IMR-90 (cell line): ENCODE measurements at regions not wholly inside any gene's neighbourhood (a gene's known extent, or its start where the extent isn't known, plus 50 kb on each side); places are given as distances from the start of the nearest gene placed in this dataset.

Experiments used
- ATAC-seq: fragments of 200-7000 bp; cut with Tn5 transposase; 2 replicates; pipeline ENCODE4 v1.9.1; 2020; ENCODE audit warnings: low read depth, mild to moderate bottlenecking, moderate library complexity
- BruUV-seq: library from RNA; stranded (reverse); fragments of 400-500 nt; replicated peaks from 2 replicates; lab custom pipeline; 2021; lab: Mats Ljungman, UMichigan
- CTCF ChIA-PET: fragments of 300-600 bp; formaldehyde crosslinking; extraction: SDS; loops from one replicate; lab custom pipeline; 2021; ENCODE audit warnings: antibody characterized with exemption; lab: Yijun Ruan, JAX
- POLR2A ChIA-PET: fragments of 300-600 bp; sonication (Branson Sonifier 250); formaldehyde crosslinking; loops from one replicate; lab custom pipeline; 2022; ENCODE audit warnings: antibody characterized with exemption; ENCODE audit not compliant: unreplicated experiment; lab: Charles Lee
- DNase-seq: peaks from one replicate; pipeline ENCODE4 v3.0.0; 2013
- H2AFZ ChIP-seq: replicated peaks from 2 replicates; pipeline ENCODE3; 2013; ENCODE audit warnings: low read length, mild to moderate bottlenecking; ENCODE audit not compliant: poor library complexity
- H2AK5ac ChIP-seq: 2 replicates; pipeline ENCODE4 v1.6.1; 2013; ENCODE audit warnings: low read depth, low read length, inconsistent platforms
- H2AK9ac ChIP-seq: replicated peaks from 2 replicates; pipeline ENCODE3; 2013; ENCODE audit warnings: mild to moderate bottlenecking, low read depth, low read length, moderate library complexity; ENCODE audit not compliant: poor library complexity
- H2BK120ac ChIP-seq: 2 replicates; pipeline ENCODE4 v1.6.1; 2013; ENCODE audit warnings: low read depth, low read length, inconsistent platforms
- H2BK15ac ChIP-seq: 3 replicates; pipeline ENCODE4 v1.6.1; 2013; ENCODE audit warnings: low read depth, low read length, inconsistent platforms
- H2BK20ac ChIP-seq: 2 replicates; pipeline ENCODE4 v1.6.1; 2013; ENCODE audit warnings: low read depth, mild to moderate bottlenecking, inconsistent platforms, low read length, moderate library complexity
- H2BK5ac ChIP-seq: 2 replicates; pipeline ENCODE4 v1.6.1; 2013; ENCODE audit warnings: mild to moderate bottlenecking, low read depth, low read length, inconsistent platforms; ENCODE audit not compliant: poor library complexity, severe bottlenecking
- H3K14ac ChIP-seq: replicated peaks from 2 replicates; pipeline ENCODE4 v1.6.1; 2013; ENCODE audit warnings: low read depth, low read length, inconsistent platforms
- H3K18ac ChIP-seq: 2 replicates; pipeline ENCODE4 v1.6.1; 2013; ENCODE audit warnings: low read depth, low read length, control low read depth
- H3K23ac ChIP-seq: 2 replicates; pipeline ENCODE4 v1.6.1; 2013; ENCODE audit warnings: low read depth, low read length, inconsistent platforms
- H3K27ac ChIP-seq: 2 replicates; pipeline ENCODE4 v1.5.1; 2013; ENCODE audit warnings: mild to moderate bottlenecking, control low read depth, low read length; ENCODE audit not compliant: insufficient read depth
- H3K27me3 ChIP-seq: 2 replicates; pipeline ENCODE4 v1.6.1; 2013; ENCODE audit warnings: low read length; ENCODE audit not compliant: control insufficient read depth, insufficient read depth
- H3K36me3 ChIP-seq: 2 replicates; pipeline ENCODE4 v1.6.1; 2013; ENCODE audit warnings: low read length, mixed read lengths; ENCODE audit not compliant: control insufficient read depth, insufficient read depth
- H3K4ac ChIP-seq: 2 replicates; pipeline ENCODE4 v1.6.1; 2013; ENCODE audit warnings: low read depth, low read length, inconsistent platforms
- H3K4me1 ChIP-seq: 2 replicates; pipeline ENCODE4 v1.6.1; 2013; ENCODE audit warnings: low read length, mixed read lengths; ENCODE audit not compliant: control insufficient read depth, insufficient read depth
- H3K4me2 ChIP-seq: 2 replicates; pipeline ENCODE4 v1.6.1; 2013; ENCODE audit warnings: low read depth, mild to moderate bottlenecking, control low read depth, low read length, moderate library complexity
- H3K4me3 ChIP-seq: 2 replicates; pipeline ENCODE4 v1.5.1; 2013; ENCODE audit warnings: low read depth, mild to moderate bottlenecking, control low read depth, low read length, moderate library complexity; ENCODE audit not compliant: insufficient read depth
- H3K56ac ChIP-seq: 2 replicates; pipeline ENCODE4 v1.6.1; 2013; ENCODE audit warnings: low read length, inconsistent platforms; ENCODE audit not compliant: insufficient read depth; ENCODE audit errors: extremely low read depth
- H3K79me1 ChIP-seq, 2 experiments: 2 replicates each; pipeline ENCODE4 v1.6.1; 2013; ENCODE audit warnings: low read length in 2 of 2, inconsistent platforms in 1 of 2, low read depth in 1 of 2
- H3K9ac ChIP-seq: 2 replicates; pipeline ENCODE4 v1.6.1; 2013; ENCODE audit warnings: low read depth, low read length, control low read depth
- H3K9me1 ChIP-seq: 2 replicates; pipeline ENCODE4 v1.6.1; 2013; ENCODE audit warnings: low read length, inconsistent platforms; ENCODE audit not compliant: insufficient read depth
- H3K9me3 ChIP-seq: 2 replicates; pipeline ENCODE4 v1.6.1; 2013; ENCODE audit warnings: low read length; ENCODE audit not compliant: control insufficient read depth, insufficient read depth
- H4K20me1 ChIP-seq: 2 replicates; pipeline ENCODE4 v1.6.1; 2013; ENCODE audit warnings: low read length, inconsistent platforms; ENCODE audit not compliant: insufficient read depth
- H4K5ac ChIP-seq: 2 replicates; pipeline ENCODE4 v1.6.1; 2013; ENCODE audit warnings: mild to moderate bottlenecking, low read depth, low read length, control low read depth
- H4K8ac ChIP-seq, 2 experiments: 2 replicates each; pipeline ENCODE4 v1.6.1; 2013; ENCODE audit warnings: low read depth in 2 of 2, low read length in 2 of 2, control low read depth in 1 of 2, inconsistent platforms in 1 of 2
- H4K91ac ChIP-seq: 2 replicates; pipeline ENCODE4 v1.6.1; 2013; ENCODE audit warnings: low read depth, low read length, inconsistent platforms; ENCODE audit not compliant: insufficient read depth
- BHLHE40 ChIP-seq: fragments of 150-350 bp; IDR thresholded peaks from 2 replicates; pipeline ENCODE4 v1.6.1; 2016; ENCODE audit warnings: mild to moderate bottlenecking, low read depth, low read length
- CEBPB ChIP-seq: IDR thresholded peaks from 2 replicates; pipeline ENCODE4 v1.6.1; 2012; ENCODE audit warnings: low read depth, low read length, improper control_type of control experiment
- CHD1 ChIP-seq: IDR thresholded peaks from 2 replicates; pipeline ENCODE4 v1.6.1; 2012; ENCODE audit warnings: low read depth, low read length, improper control_type of control experiment
- FOS ChIP-seq: fragments of 150-350 bp; IDR thresholded peaks from 2 replicates; pipeline ENCODE4 v1.6.1; 2016; ENCODE audit warnings: low read depth, low read length
- MAFK ChIP-seq: IDR thresholded peaks from 2 replicates; pipeline ENCODE4 v1.6.1; 2012; ENCODE audit warnings: low read depth, low read length, improper control_type of control experiment
- MAZ ChIP-seq: IDR thresholded peaks from 2 replicates; pipeline ENCODE4 v1.6.1; 2012; ENCODE audit warnings: low read depth, mild to moderate bottlenecking, low read length, improper control_type of control experiment, moderate library complexity, borderline replicate concordance
- MXI1 ChIP-seq: IDR thresholded peaks from 2 replicates; pipeline ENCODE4 v1.6.1; 2012; ENCODE audit warnings: low read depth, mild to moderate bottlenecking, low read length, moderate library complexity, borderline replicate concordance
- NFE2L2 ChIP-seq: fragments of 150-350 bp; IDR thresholded peaks from 2 replicates; pipeline ENCODE4 v1.6.1; 2016; ENCODE audit warnings: low read depth, mild to moderate bottlenecking, low read length
- POLR2A ChIP-seq: IDR thresholded peaks from 2 replicates; pipeline ENCODE4 v1.6.1; 2012; ENCODE audit warnings: mild to moderate bottlenecking, low read depth, low read length
- RAD21 ChIP-seq: IDR thresholded peaks from 2 replicates; pipeline ENCODE4 v1.6.1; 2012; ENCODE audit warnings: low read length, improper control_type of control experiment
- RCOR1 ChIP-seq: IDR thresholded peaks from 2 replicates; pipeline ENCODE4 v1.6.1; 2012; ENCODE audit warnings: mild to moderate bottlenecking, low read length, improper control_type of control experiment; ENCODE audit not compliant: insufficient replicate concordance
- RFX5 ChIP-seq: IDR thresholded peaks from 2 replicates; pipeline ENCODE4 v1.8.0; 2012; ENCODE audit warnings: low read depth, mild to moderate bottlenecking, low read length, moderate library complexity
- SMC3 ChIP-seq: fragments of 150-350 bp; IDR thresholded peaks from 2 replicates; pipeline ENCODE4 v1.6.1; 2016; ENCODE audit warnings: low read depth, mild to moderate bottlenecking, antibody characterized with exemption, low read length, moderate library complexity
- USF2 ChIP-seq: fragments of 150-350 bp; IDR thresholded peaks from 2 replicates; pipeline ENCODE4 v1.6.1; 2017; ENCODE audit warnings: mild to moderate bottlenecking, antibody characterized with exemption, low read length, low read depth
- WGBS, 2 experiments: methylation state at CpG; one replicate each; pipeline versions ENCODE4 v1.1.5 to v1.1.7; 2013; ENCODE audit warnings: missing lambda C conversion rate in 2 of 2; ENCODE audit not compliant: insufficient read length in 1 of 2; ENCODE audit errors: extremely low coverage in 2 of 2; 5-methylcytosine and 5-hydroxymethylcytosine counted together
- dilution Hi-C: fragments of 300-500 bp; cut with HindIII; formaldehyde crosslinking; loops from one replicate; pipeline ENCODE4 v1.14.3; 2018; ENCODE audit warnings: low sequenced_read_pairs; ENCODE audit not compliant: unreplicated experiment
- in situ Hi-C: fragments of 300-500 bp; cut with MboI; formaldehyde crosslinking; loops from 3 replicates; pipeline ENCODE4 v1.14.3; 2019; ENCODE audit warnings: low sequenced_read_pairs, inconsistent platforms, mixed read lengths
- intact Hi-C: fragments of 100-400 bp; cut with micrococcal nuclease; formaldehyde crosslinking; loops from 2 replicates; pipeline ENCODE4 v1.10.0; 2022
- TF ChIP-seq, protein P1 (sequence below): fragments of 150-350 bp; IDR thresholded peaks from 2 replicates; pipeline ENCODE4 v1.6.1; 2016; ENCODE audit warnings: low read depth, mild to moderate bottlenecking, low read length, moderate library complexity, borderline replicate concordance
- TF ChIP-seq, protein P2 (sequence below): conservative IDR thresholded peaks from 2 replicates; pipeline ENCODE4 v1.5.1; 2012; ENCODE audit warnings: mild to moderate bottlenecking, low read depth, low read length, improper control_type of control experiment

DNA sequence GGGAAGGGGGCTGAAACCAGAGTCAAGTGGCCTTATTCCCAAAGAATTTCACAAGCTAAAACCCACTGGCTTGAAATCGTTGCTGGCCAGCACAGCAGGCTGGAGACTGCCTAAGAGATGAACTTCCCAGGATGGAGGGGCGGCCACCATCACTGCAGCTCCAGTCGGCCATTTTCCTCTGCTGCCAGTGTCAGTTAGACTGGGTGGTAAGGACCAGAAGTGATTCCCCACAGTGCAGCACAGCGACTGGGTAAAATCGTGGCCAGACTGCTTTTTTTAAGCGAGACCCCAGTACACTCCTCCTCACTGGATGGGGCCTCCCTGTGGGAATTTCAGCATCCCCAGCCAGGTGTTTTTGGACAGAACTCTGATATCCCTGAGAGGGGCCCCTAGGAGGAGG lies 428.0 kb downstream of the SPIN4 start:
- Histone ChIP-seq H3K9ac (no peak overlapping the region), H3K23ac (no peak overlapping the region), H4K8ac (no peak overlapping the region), H2BK5ac (no peak overlapping the region), H2AK9ac (no peak overlapping the region), H3K4me1 (no peaks in the 10 kb centered on the region), H3K56ac (no peak overlapping the region), H2AFZ (no peak overlapping the region), H2BK120ac (no peak overlapping the region), H2AK5ac (no peak overlapping the region), H3K4ac (no peak overlapping the region), H4K20me1 (no peaks in the 10 kb centered on the region), H3K27ac (no peak overlapping the region), H3K14ac (no peak overlapping the region), H4K5ac (no peak overlapping the region), H2BK20ac (no peak overlapping the region), H2BK15ac (no peak overlapping the region), H3K4me3 (no peak overlapping the region), H3K36me3 (no peaks in the 10 kb centered on the region), H3K18ac (no peak overlapping the region), H3K79me1 (no peaks in the 10 kb centered on the region), H3K27me3 (no peaks in the 10 kb centered on the region), H3K9me3 (peaks cover 9% of the 10 kb centered on the region; the same call in 1 of the 2 replicates), H3K9me1 (no peaks in the 10 kb centered on the region), H4K91ac (no peak overlapping the region), H3K4me2 (no peak overlapping the region)
- dilution Hi-C loops (no loop called here), intact Hi-C loops (no loop called here), in situ Hi-C loops (no loop called here)
- no CpG with 5 or more reads among the region's 6 CpGs for WGBS, 2 experiments
- no peak for ATAC-seq
- POLR2A ChIA-PET, result no interaction called here
- no TSS peak for BruUV-seq
- DNase-seq, result no peak
- TF ChIP-seq RFX5, result no peak
- TF ChIP-seq CEBPB, result no peak
- TF ChIP-seq FOS, result no peak
- TF ChIP-seq CHD1, result no peak
- TF ChIP-seq, protein P1, sequence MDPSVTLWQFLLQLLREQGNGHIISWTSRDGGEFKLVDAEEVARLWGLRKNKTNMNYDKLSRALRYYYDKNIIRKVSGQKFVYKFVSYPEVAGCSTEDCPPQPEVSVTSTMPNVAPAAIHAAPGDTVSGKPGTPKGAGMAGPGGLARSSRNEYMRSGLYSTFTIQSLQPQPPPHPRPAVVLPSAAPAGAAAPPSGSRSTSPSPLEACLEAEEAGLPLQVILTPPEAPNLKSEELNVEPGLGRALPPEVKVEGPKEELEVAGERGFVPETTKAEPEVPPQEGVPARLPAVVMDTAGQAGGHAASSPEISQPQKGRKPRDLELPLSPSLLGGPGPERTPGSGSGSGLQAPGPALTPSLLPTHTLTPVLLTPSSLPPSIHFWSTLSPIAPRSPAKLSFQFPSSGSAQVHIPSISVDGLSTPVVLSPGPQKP, result no peak
- TF ChIP-seq USF2, result no peak
- no peak for TF ChIP-seq MAFK
- TF ChIP-seq, protein P2, sequence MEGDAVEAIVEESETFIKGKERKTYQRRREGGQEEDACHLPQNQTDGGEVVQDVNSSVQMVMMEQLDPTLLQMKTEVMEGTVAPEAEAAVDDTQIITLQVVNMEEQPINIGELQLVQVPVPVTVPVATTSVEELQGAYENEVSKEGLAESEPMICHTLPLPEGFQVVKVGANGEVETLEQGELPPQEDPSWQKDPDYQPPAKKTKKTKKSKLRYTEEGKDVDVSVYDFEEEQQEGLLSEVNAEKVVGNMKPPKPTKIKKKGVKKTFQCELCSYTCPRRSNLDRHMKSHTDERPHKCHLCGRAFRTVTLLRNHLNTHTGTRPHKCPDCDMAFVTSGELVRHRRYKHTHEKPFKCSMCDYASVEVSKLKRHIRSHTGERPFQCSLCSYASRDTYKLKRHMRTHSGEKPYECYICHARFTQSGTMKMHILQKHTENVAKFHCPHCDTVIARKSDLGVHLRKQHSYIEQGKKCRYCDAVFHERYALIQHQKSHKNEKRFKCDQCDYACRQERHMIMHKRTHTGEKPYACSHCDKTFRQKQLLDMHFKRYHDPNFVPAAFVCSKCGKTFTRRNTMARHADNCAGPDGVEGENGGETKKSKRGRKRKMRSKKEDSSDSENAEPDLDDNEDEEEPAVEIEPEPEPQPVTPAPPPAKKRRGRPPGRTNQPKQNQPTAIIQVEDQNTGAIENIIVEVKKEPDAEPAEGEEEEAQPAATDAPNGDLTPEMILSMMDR, result no peak
- no peak for TF ChIP-seq SMC3
- TF ChIP-seq RCOR1, result no peak
- TF ChIP-seq NFE2L2, result no peak
- no peak for TF ChIP-seq RAD21
- TF ChIP-seq MXI1, result no peak
- TF ChIP-seq MAZ, result no peak
- TF ChIP-seq BHLHE40, result no peak
- TF ChIP-seq POLR2A, result no peak
- CTCF ChIA-PET, result no interaction called here
